Common myeloid progenitor, CD34-positive (primary cell): ENCODE measurements at regions not wholly inside any gene's neighbourhood (a gene's known extent, or its start where the extent isn't known, plus 50 kb on each side); places are given as distances from the start of the nearest gene placed in this dataset.
"Not testable (repeated sequence)": the region's sequence is repeated elsewhere in the genome, so short reads cannot be mapped to it uniquely, and the experiment has no call there.

ENCODE experiments used
- CTCF ChIA-PET: fragments of 350-600 bp; sonication (Branson Sonifier 250); formaldehyde crosslinking; loops from one replicate; lab custom pipeline; 2021; ENCODE audit warnings: antibody characterized with exemption; lab: Charles Lee
- POLR2A ChIA-PET: fragments of 350-600 bp; sonication (Branson Sonifier 250); formaldehyde crosslinking; loops from one replicate; lab custom pipeline; 2021; ENCODE audit warnings: antibody characterized with exemption; lab: Charles Lee
- DNase-seq, 3 donors: peaks; one replicate each; pipeline versions ENCODE4 v3.0.0 to v3.0.0-alpha.2; 2013
- H3K27ac ChIP-seq, 2 experiments: 1 replicate in 1 of 2; 2 replicates in 1 of 2; pipeline ENCODE4 v1.7.0; 2013; ENCODE audit warnings: inconsistent platforms in 2 of 2, low read length in 2 of 2, mild to moderate bottlenecking in 2 of 2, low read depth in 1 of 2, moderate library complexity in 1 of 2; ENCODE audit not compliant: severe bottlenecking in 2 of 2, insufficient read depth in 1 of 2, poor library complexity in 1 of 2
- H3K27me3 ChIP-seq, 5 experiments: replicated peaks in 2 of 5; 1 replicate in 3 of 5; 2 replicates in 2 of 5; pipeline versions ENCODE4 v1.6.1 to v1.7.0; 2013; ENCODE audit warnings: low read length in 4 of 5, mild to moderate bottlenecking in 2 of 5, moderate library complexity in 2 of 5, inconsistent platforms in 1 of 5; ENCODE audit not compliant: insufficient read depth in 5 of 5, control insufficient read depth in 4 of 5
- H3K36me3 ChIP-seq, 4 experiments: 1 replicate in 2 of 4; 2 replicates in 2 of 4; pipeline versions ENCODE4 v1.6.1 to v1.7.0; 2013; ENCODE audit warnings: low read length in 3 of 4, control low read depth in 1 of 4, mild to moderate bottlenecking in 1 of 4; ENCODE audit not compliant: control insufficient read depth in 4 of 4, insufficient read depth in 4 of 4
- H3K4me1 ChIP-seq, 4 experiments: 1 replicate in 3 of 4; 2 replicates in 1 of 4; pipeline versions ENCODE4 v1.6.1 to v1.7.1; 2013; ENCODE audit warnings: low read length in 3 of 4, mild to moderate bottlenecking in 3 of 4, control low read depth in 1 of 4, inconsistent platforms in 1 of 4, moderate library complexity in 1 of 4; ENCODE audit not compliant: control insufficient read depth in 4 of 4, insufficient read depth in 4 of 4; ENCODE audit errors: control extremely low read depth in 1 of 4
- H3K4me3 ChIP-seq, 7 experiments: 1 replicate in 4 of 7; 2 replicates in 3 of 7; pipeline versions ENCODE4 v1.5.1 to v1.7.0; 2013; ENCODE audit warnings: mild to moderate bottlenecking in 7 of 7, low read length in 6 of 7, moderate library complexity in 6 of 7, inconsistent platforms in 2 of 7, low read depth in 2 of 7, control low read depth in 1 of 7; ENCODE audit not compliant: insufficient read depth in 4 of 7, control insufficient read depth in 1 of 7; ENCODE audit errors: extremely low read depth in 1 of 7
- H3K9me3 ChIP-seq, 5 experiments: 1 replicate in 4 of 5; 2 replicates in 1 of 5; pipeline versions ENCODE4 v1.6.1 to v1.7.1; 2013; ENCODE audit warnings: low read length in 4 of 5, mild to moderate bottlenecking in 2 of 5, inconsistent platforms in 1 of 5, low read depth in 1 of 5, moderate library complexity in 1 of 5; ENCODE audit not compliant: control insufficient read depth in 4 of 5, insufficient read depth in 2 of 5; ENCODE audit errors: control extremely low read depth in 1 of 5
- WGBS: methylation state at CpG from one replicate; pipeline ENCODE4 v1.1.5; 2013; ENCODE audit not compliant: insufficient coverage; 5-methylcytosine and 5-hydroxymethylcytosine counted together

GRCh38 chr6:125618629-125619028 is 130.8 kb upstream of the HEY2 start:
- WGBS: no CpG with 5 or more reads among the region's 1 CpG
- ChIA-PET CTCF (no interaction called here), POLR2A (no interaction called here)
- no peaks in the 10 kb centered on the region for H3K9me3 ChIP-seq
- no peak overlapping the region for H3K27ac ChIP-seq
- no peaks in the 10 kb centered on the region for H3K36me3 ChIP-seq
- no peak for DNase-seq
- H3K4me3 ChIP-seq: no peak overlapping the region
- no peaks in the 10 kb centered on the region for H3K4me1 ChIP-seq
- peaks cover 0 to 2% (median 2%) of the 10 kb centered on the region in 5 experiments for H3K27me3 ChIP-seq

GRCh38 chr6:125623085-125623484 is 126.3 kb upstream of the HEY2 start:
- POLR2A ChIA-PET: no interaction called here

GRCh38 chr6:125631165-125631564 is 118.3 kb upstream of the HEY2 start:
- POLR2A ChIA-PET: no interaction called here
- no peak overlapping the region for H3K4me3 ChIP-seq
- no peaks in the 10 kb centered on the region for H3K36me3 ChIP-seq
- no peak for DNase-seq
- WGBS: 100% methylated on average over 1 of the region's 1 CpG
- H3K9me3 ChIP-seq: no peaks in the 10 kb centered on the region
- no peaks in the 10 kb centered on the region for H3K4me1 ChIP-seq
- peaks cover 0 to 6% (median 0%) of the 10 kb centered on the region in 5 experiments for H3K27me3 ChIP-seq
- CTCF ChIA-PET: no interaction called here
- H3K27ac ChIP-seq: no peak overlapping the region

More at GRCh38 chr6:125623085-125623484, 126.3 kb upstream of the HEY2 start:
- CTCF ChIA-PET: interaction anchor here (0.6 to 1.1 kb wide), 3 partner anchors 10 to 377 kb away, joined by 3 read pairs; no protein-coding TSS in a partner anchor
- H3K27ac ChIP-seq: no peak overlapping the region
- no peaks in the 10 kb centered on the region for H3K4me1 ChIP-seq
- H3K27me3 ChIP-seq: peaks cover 0 to 8% (median 2%) of the 10 kb centered on the region in 5 experiments
- no peaks in the 10 kb centered on the region for H3K36me3 ChIP-seq
- no peak overlapping the region for H3K4me3 ChIP-seq
- DNase-seq: no peak
- H3K9me3 ChIP-seq: no peaks in the 10 kb centered on the region

DNA sequence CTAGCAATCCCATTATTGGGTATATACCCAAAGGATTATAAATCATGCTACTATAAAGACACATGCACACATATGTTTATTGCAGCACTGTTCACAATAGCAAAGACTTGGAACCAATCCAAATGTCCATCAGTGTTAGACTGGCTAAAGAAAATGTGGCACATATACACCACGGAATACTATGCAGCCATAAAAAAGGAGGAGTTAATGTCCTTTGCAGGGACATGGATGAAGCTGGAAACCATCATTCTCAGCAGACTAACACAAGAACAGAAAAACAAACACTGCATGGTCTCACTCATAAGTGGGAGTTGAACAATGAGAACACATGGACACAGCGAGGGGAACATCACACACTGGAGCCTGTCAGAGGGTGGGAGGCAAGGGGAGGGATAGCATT is 113.4 kb upstream of the HEY2 start:
- 100% methylated on average over 2 of the region's 2 CpGs for WGBS
- POLR2A ChIA-PET, H3K9me3 ChIP-seq: not testable (repeated sequence)

DNA sequence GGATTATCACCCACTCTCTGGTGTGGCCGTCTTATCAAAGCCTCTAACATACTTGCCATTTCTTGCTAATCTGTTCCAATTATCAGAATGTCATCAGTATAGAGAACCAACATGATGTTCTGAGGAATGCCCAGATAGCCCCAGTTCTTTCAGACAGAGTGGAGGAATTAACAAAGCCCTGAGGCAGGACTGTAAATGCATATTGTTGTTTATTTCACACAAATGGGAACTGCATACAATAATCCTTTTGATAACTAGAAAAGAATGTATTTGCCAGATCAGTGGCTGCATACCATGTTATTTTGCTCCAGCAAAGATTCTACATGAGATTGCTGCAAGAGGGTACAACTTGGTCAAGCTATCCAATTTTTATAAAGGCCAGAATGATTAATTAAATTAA is 112.8 kb upstream of the HEY2 start:
- Histone ChIP-seq H3K9me3 (no peaks in the 10 kb centered on the region), H3K4me1 (no peaks in the 10 kb centered on the region), H3K4me3 (no peak overlapping the region), H3K27ac (no peak overlapping the region), H3K36me3 (no peaks in the 10 kb centered on the region), H3K27me3 (peaks cover 0 to 2% (median 0%) of the 10 kb centered on the region in 5 experiments)
- CTCF ChIA-PET: no interaction called here
- no peak for DNase-seq
- POLR2A ChIA-PET: no interaction called here
- 100% methylated on average over 1 of the region's 1 CpG for WGBS

More for the DNA sequence above, 113.4 kb upstream of the HEY2 start:
- H3K4me3 ChIP-seq, DNase-seq, CTCF ChIA-PET, H3K27ac ChIP-seq, H3K36me3 ChIP-seq, H3K27me3 ChIP-seq, H3K4me1 ChIP-seq: not testable (repeated sequence)

GRCh38 chr6:125637207-125637606 is 112.2 kb upstream of the HEY2 start:
- POLR2A ChIA-PET: no interaction called here
- no peak overlapping the region for H3K4me3 ChIP-seq
- H3K27ac ChIP-seq: no peak overlapping the region
- DNase-seq: no peak
- CTCF ChIA-PET: no interaction called here
- H3K36me3 ChIP-seq: no peaks in the 10 kb centered on the region
- H3K4me1 ChIP-seq: no peaks in the 10 kb centered on the region
- H3K27me3 ChIP-seq: peaks cover 0 to 2% (median 0%) of the 10 kb centered on the region in 5 experiments
- H3K9me3 ChIP-seq: no peaks in the 10 kb centered on the region
- 89% methylated on average over 2 of the region's 2 CpGs for WGBS

DNA sequence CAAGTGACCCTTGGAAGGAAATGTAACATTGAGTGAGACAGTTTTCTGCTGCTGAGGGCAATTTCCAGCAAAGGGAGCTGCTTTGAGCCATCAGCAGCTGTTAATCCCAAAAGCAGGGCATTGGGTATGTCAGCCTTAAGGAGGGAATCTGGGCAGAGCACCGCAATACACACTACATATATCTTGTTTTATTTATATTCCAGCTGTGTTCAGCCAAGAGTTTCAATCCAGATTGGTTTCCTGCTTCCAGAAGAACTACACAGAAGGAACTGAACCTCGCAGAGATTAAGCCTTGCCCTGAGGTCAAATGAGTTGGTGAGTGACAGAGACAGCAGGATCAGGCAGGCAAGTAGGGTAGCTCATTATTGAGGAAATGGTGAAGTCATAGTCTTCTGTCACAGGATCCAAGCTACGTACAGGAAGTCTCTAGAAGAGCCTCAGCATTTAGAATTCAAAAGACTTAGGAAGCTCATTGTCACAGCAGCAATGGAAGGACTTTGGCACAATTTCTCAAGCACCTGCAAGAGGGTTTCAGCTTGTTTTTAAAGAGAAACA is 109.9 kb upstream of the HEY2 start:
- Histone ChIP-seq H3K36me3 (no peaks in the 10 kb centered on the region), H3K27ac (no peak overlapping the region), H3K4me3 (no peak overlapping the region), H3K4me1 (no peaks in the 10 kb centered on the region), H3K9me3 (no peaks in the 10 kb centered on the region), H3K27me3 (no peaks in the 10 kb centered on the region)
- DNase-seq: no peak
- ChIA-PET CTCF (no interaction called here), POLR2A (no interaction called here)
- WGBS: 45% methylated on average over 2 of the region's 3 CpGs
